Medulla oblongata (tissue), 1 donor: ENCODE measurements at regions not wholly inside any gene's neighbourhood (a gene's known extent, or its start where the extent isn't known, plus 50 kb on each side); places are given as distances from the start of the nearest gene placed in this dataset.

Experiments
- DNase-seq: peaks from one replicate; pipeline ENCODE4 v3.0.0-alpha.2; 2015; ENCODE audit errors: extremely low spot score

DNA sequence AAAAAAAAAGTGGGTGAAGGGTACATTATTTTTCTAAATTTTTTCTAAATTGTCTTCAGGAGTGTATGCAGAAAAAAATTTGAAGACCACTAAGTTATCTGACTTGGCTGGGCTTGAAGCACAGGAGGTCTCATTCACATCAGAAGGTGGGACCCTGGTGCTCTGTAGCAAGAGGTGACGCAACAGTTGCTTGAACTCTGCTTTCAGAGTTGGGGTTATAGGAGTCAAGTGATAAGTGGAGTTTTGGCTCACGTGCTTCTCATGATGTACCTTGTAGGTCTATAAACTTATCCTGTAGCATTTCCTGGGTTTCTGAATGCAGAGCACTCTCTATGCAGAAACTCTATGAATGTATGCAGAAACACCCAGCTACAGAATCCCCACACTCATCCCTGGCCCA is 58.5 kb upstream of the FOXC1 start:
- DNase-seq, result no peak

DNA sequence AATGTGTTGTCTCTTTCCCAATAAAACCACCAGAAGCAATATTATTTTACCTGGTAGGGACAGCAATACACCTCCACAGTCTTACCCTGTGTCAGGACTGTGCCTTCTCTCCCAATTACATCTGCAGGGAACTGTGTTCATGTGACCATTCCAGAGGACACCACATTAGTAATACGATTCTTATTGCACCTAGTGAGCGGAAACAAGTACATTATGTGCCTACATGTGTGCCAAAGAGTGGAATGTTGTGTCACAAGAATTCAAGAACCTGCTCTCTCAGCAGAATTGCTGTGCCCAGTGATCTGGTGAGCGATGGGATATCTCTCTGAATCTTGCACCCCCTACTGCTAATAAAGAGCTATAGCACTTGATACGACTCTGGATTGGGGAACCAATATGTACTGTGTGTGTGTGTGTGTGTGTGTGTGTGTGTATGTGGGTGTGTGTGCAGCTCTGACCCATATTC is 57.4 kb upstream of the FOXC1 start:
- peak; percentile 23 for DNase-seq

- DNase-seq, result no peak
These were observed 56.1 kb upstream of the FOXC1 start for GRCh38 chr6:1553562-1554083.

GRCh38 chr6:1554141-1554475 is 55.6 kb upstream of the FOXC1 start:
- no peak for DNase-seq

GRCh38 chr6:1554476-1555310 is 55.0 kb upstream of the FOXC1 start:
- DNase-seq, result peak; percentile 82

- no peak for DNase-seq
These were observed 51.3 kb upstream of the FOXC1 start for GRCh38 chr6:1558388-1558787.
